Thymus (tissue), 11 donors: ENCODE measurements at regions not wholly inside any gene's neighbourhood (a gene's known extent, or its start where the extent isn't known, plus 50 kb on each side); places are given as distances from the start of the nearest gene placed in this dataset.

Source experiments
- DNase-seq, 9 donors: peaks; one replicate each; pipeline ENCODE4 v3.0.0-alpha.2; 2013; ENCODE audit warnings: low spot score in 9 of 9, low read depth in 6 of 9, missing footprints in 1 of 9
- H3K27ac ChIP-seq, 2 donors: one replicate each; pipeline ENCODE4 v1.5.1; 2013; ENCODE audit warnings: control low read depth in 1 of 2, low read depth in 1 of 2, low read length in 1 of 2, mild to moderate bottlenecking in 1 of 2, moderate library complexity in 1 of 2
- H3K27me3 ChIP-seq, 2 donors: one replicate each; pipeline ENCODE4 v1.5.1; 2013; ENCODE audit warnings: low read length in 1 of 2; ENCODE audit not compliant: control insufficient read depth in 2 of 2, insufficient read depth in 1 of 2
- H3K36me3 ChIP-seq, 2 donors: one replicate each; pipeline ENCODE4 v1.5.1; 2013; ENCODE audit warnings: low read length in 1 of 2, mild to moderate bottlenecking in 1 of 2, moderate library complexity in 1 of 2; ENCODE audit not compliant: control insufficient read depth in 2 of 2, insufficient read depth in 2 of 2
- H3K4me1 ChIP-seq, 2 donors: one replicate each; pipeline ENCODE4 v1.5.1; 2013; ENCODE audit warnings: low read length in 2 of 2; ENCODE audit not compliant: control insufficient read depth in 2 of 2, insufficient read depth in 2 of 2
- H3K4me3 ChIP-seq, 2 donors: one replicate each; pipeline ENCODE4 v1.5.1; 2013; ENCODE audit warnings: low read length in 2 of 2, control low read depth in 1 of 2, mild to moderate bottlenecking in 1 of 2
- H3K9me3 ChIP-seq, 2 donors: one replicate each; pipeline ENCODE4 v1.5.1; 2013; ENCODE audit warnings: low read length in 1 of 2, mild to moderate bottlenecking in 1 of 2; ENCODE audit not compliant: control insufficient read depth in 2 of 2, insufficient read depth in 1 of 2
- WGBS: extraction: QIAGEN DNeasy Blood & Tissue Kit; methylation state at CpG from one replicate; pipeline ENCODE4 v1.1.7; 2013; 5-methylcytosine and 5-hydroxymethylcytosine counted together
- donor health status: healthy.

- Histone ChIP-seq H3K4me1 (no peaks in the 10 kb centered on the region), H3K9me3 (no peaks in the 10 kb centered on the region), H3K27me3 (no peaks in the 10 kb centered on the region), H3K27ac (no peak overlapping the region), H3K4me3 (no peak overlapping the region), H3K36me3 (no peaks in the 10 kb centered on the region)
- WGBS, result 22% methylated on average over 1 of the region's 1 CpG
- DNase-seq, result peak in 2 of 9 donors; percentile 6 to 19
Measured at GRCh38 chr18:26771524-26771923, 94.0 kb downstream of the AQP4 start.

- Histone ChIP-seq H3K36me3 (no peaks in the 10 kb centered on the region), H3K27me3 (no peaks in the 10 kb centered on the region), H3K4me1 (no peaks in the 10 kb centered on the region), H3K4me3 (no peak overlapping the region), H3K9me3 (no peaks in the 10 kb centered on the region), H3K27ac (no peak overlapping the region)
- DNase-seq, result no peak
- WGBS, result 93% methylated on average over 7 of the region's 7 CpGs
Measured at GRCh38 chr18:26768385-26768784, 97.1 kb downstream of the AQP4 start.

- no peak for DNase-seq
- no peak overlapping the region for H3K4me3 ChIP-seq
- H3K9me3 ChIP-seq, result no peaks in the 10 kb centered on the region
- H3K36me3 ChIP-seq, result no peaks in the 10 kb centered on the region
- WGBS, result 94% methylated on average over 2 of the region's 2 CpGs
- no peak overlapping the region for H3K27ac ChIP-seq
- no peaks in the 10 kb centered on the region for H3K4me1 ChIP-seq
- H3K27me3 ChIP-seq, result no peaks in the 10 kb centered on the region
Measured at GRCh38 chr18:26765498-26765897, 100.0 kb downstream of the AQP4 start.

GRCh38 chr18:26764586-26764985 is 100.9 kb downstream of the AQP4 start:
- H3K27me3 ChIP-seq, result no peaks in the 10 kb centered on the region
- DNase-seq, result no peak
- H3K4me1 ChIP-seq, result no peaks in the 10 kb centered on the region
- H3K4me3 ChIP-seq, result no peak overlapping the region
- no peaks in the 10 kb centered on the region for H3K36me3 ChIP-seq
- H3K9me3 ChIP-seq, result no peaks in the 10 kb centered on the region
- H3K27ac ChIP-seq, result no peak overlapping the region

GRCh38 chr18:26764177-26764576 is 101.3 kb downstream of the AQP4 start:
- H3K27me3 ChIP-seq, result no peaks in the 10 kb centered on the region
- 96% methylated on average over 1 of the region's 1 CpG for WGBS
- no peak overlapping the region for H3K27ac ChIP-seq
- no peak overlapping the region for H3K4me3 ChIP-seq
- no peaks in the 10 kb centered on the region for H3K4me1 ChIP-seq
- no peaks in the 10 kb centered on the region for H3K9me3 ChIP-seq
- H3K36me3 ChIP-seq, result no peaks in the 10 kb centered on the region
- no peak for DNase-seq

GRCh38 chr18:26763446-26764110 is 101.9 kb downstream of the AQP4 start:
- no peak overlapping the region for H3K4me3 ChIP-seq
- no peak overlapping the region for H3K27ac ChIP-seq
- no peaks in the 10 kb centered on the region for H3K4me1 ChIP-seq
- WGBS, result 93% methylated on average over 6 of the region's 6 CpGs
- H3K27me3 ChIP-seq, result no peaks in the 10 kb centered on the region
- no peaks in the 10 kb centered on the region for H3K36me3 ChIP-seq
- H3K9me3 ChIP-seq, result no peaks in the 10 kb centered on the region
- DNase-seq, result no peak

- Histone ChIP-seq H3K9me3 (no peaks in the 10 kb centered on the region), H3K4me3 (no peak overlapping the region), H3K27me3 (no peaks in the 10 kb centered on the region), H3K27ac (no peak overlapping the region), H3K4me1 (no peaks in the 10 kb centered on the region), H3K36me3 (no peaks in the 10 kb centered on the region)
- WGBS, result 94% methylated on average over 4 of the region's 4 CpGs
- no peak for DNase-seq
Measured at GRCh38 chr18:26757263-26758019, 108.1 kb downstream of the AQP4 start.

GRCh38 chr18:26756556-26756955 is 109.0 kb downstream of the AQP4 start:
- no peaks in the 10 kb centered on the region for H3K36me3 ChIP-seq
- WGBS, result 93% methylated on average over 2 of the region's 2 CpGs
- no peak overlapping the region for H3K27ac ChIP-seq
- H3K27me3 ChIP-seq, result no peaks in the 10 kb centered on the region
- no peaks in the 10 kb centered on the region for H3K9me3 ChIP-seq
- no peaks in the 10 kb centered on the region for H3K4me1 ChIP-seq
- no peak for DNase-seq
- H3K4me3 ChIP-seq, result no peak overlapping the region

- WGBS, result 86% methylated on average over 10 of the region's 10 CpGs
Measured at GRCh38 chr18:26746826-26747475, 118.6 kb downstream of the AQP4 start.

More at GRCh38 chr18:26746826-26747475, 118.6 kb downstream of the AQP4 start:
- no peaks in the 10 kb centered on the region for H3K36me3 ChIP-seq
- H3K27ac ChIP-seq, result no peak overlapping the region
- H3K27me3 ChIP-seq, result no peaks in the 10 kb centered on the region
- no peak overlapping the region for H3K4me3 ChIP-seq
- no peak for DNase-seq
- H3K9me3 ChIP-seq, result no peaks in the 10 kb centered on the region
- no peaks in the 10 kb centered on the region for H3K4me1 ChIP-seq
